Effector memory CD4-positive, alpha-beta T cell (primary cell): ENCODE measurements at regions not wholly inside any gene's neighbourhood (a gene's known extent, or its start where the extent isn't known, plus 50 kb on each side); places are given as distances from the start of the nearest gene placed in this dataset.

ENCODE experiments used
- DNase-seq, 3 donors: peaks; one replicate each; pipeline ENCODE4 v3.0.0-alpha.2; 2020
- H3K27ac ChIP-seq: 2 replicates; pipeline ENCODE4 v1.7.0; 2013; ENCODE audit warnings: mild to moderate bottlenecking, low read length, moderate library complexity; ENCODE audit not compliant: insufficient read depth, poor library complexity, severe bottlenecking
- H3K27me3 ChIP-seq: replicated peaks from 2 replicates; pipeline ENCODE4 v1.7.0; 2013; ENCODE audit warnings: mild to moderate bottlenecking, low read length; ENCODE audit not compliant: insufficient read depth, control insufficient read depth, poor library complexity, severe bottlenecking
- H3K36me3 ChIP-seq: 2 replicates; pipeline ENCODE4 v1.7.0; 2013; ENCODE audit warnings: mild to moderate bottlenecking, low read length, moderate library complexity; ENCODE audit not compliant: control insufficient read depth, insufficient read depth
- H3K4me1 ChIP-seq: 2 replicates; pipeline ENCODE4 v1.7.0; 2013; ENCODE audit warnings: low read length, mild to moderate bottlenecking; ENCODE audit not compliant: control insufficient read depth, insufficient read depth, poor library complexity, severe bottlenecking
- H3K4me3 ChIP-seq: 2 replicates; pipeline ENCODE4 v1.7.0; 2013; ENCODE audit warnings: low read length, low read depth, mild to moderate bottlenecking; ENCODE audit not compliant: insufficient read depth, poor library complexity, severe bottlenecking
- H3K9me3 ChIP-seq: 2 replicates; pipeline ENCODE4 v1.7.0; 2013; ENCODE audit warnings: mild to moderate bottlenecking, low read length, moderate library complexity; ENCODE audit not compliant: control insufficient read depth

DNA sequence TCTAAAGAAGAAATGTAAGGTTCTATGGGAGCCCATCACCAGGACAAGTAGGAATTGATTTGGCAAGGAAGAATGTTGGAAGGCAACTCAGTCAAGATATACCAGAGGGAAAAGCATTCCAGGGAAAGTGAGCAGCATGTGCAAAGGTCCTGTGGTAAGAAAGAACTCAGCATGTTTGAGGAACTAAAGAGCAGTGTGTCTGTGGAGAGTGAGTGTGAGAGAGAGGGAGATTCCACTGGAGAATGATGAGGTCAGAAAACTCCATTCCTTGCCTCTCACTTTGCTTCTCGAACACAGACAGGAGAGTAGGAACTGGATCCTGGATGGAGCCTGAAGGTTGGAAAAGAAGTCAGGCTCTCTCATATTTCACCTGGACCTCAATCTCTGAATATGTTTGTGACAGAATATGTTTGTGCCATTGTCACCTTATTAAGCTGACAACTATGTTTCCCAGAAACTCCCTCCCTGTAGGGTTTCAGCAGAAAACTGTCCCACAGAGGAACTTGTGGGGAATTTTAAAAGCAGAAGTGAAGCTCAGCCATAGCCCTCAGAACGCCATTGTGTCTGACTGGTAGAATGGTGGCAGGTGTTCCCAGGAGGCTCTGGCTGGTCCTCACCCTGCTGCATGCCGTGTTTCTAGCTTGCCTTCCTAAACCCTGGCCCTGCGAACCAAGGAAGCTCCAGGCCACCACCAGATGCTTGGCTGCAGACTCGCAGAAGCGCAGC lies 382.4 kb upstream of the XYLT1 start:
- no peak for DNase-seq
- Histone ChIP-seq H3K4me3 (no peak overlapping the region), H3K27me3 (no peaks in the 10 kb centered on the region), H3K9me3 (no peaks in the 10 kb centered on the region), H3K4me1 (no peaks in the 10 kb centered on the region), H3K36me3 (no peaks in the 10 kb centered on the region), H3K27ac (no peak overlapping the region)

- no peaks in the 10 kb centered on the region for H3K27me3 ChIP-seq
- H3K27ac ChIP-seq = no peak overlapping the region
- no peak for DNase-seq
- no peak overlapping the region for H3K4me3 ChIP-seq
- no peaks in the 10 kb centered on the region for H3K36me3 ChIP-seq
- H3K9me3 ChIP-seq = no peaks in the 10 kb centered on the region
- no peaks in the 10 kb centered on the region for H3K4me1 ChIP-seq
Measured at GRCh38 chr16:17850581-17851250, 380.0 kb upstream of the XYLT1 start.

- Histone ChIP-seq H3K4me3 (no peak overlapping the region), H3K4me1 (no peaks in the 10 kb centered on the region), H3K36me3 (no peaks in the 10 kb centered on the region), H3K27ac (no peak overlapping the region), H3K27me3 (no peaks in the 10 kb centered on the region), H3K9me3 (no peaks in the 10 kb centered on the region)
- DNase-seq = no peak
Measured at GRCh38 chr16:17847234-17847795, 376.6 kb upstream of the XYLT1 start.

GRCh38 chr16:17846030-17846429 lies 375.3 kb upstream of the XYLT1 start:
- H3K27me3 ChIP-seq = no peaks in the 10 kb centered on the region
- H3K4me1 ChIP-seq = no peaks in the 10 kb centered on the region
- no peak overlapping the region for H3K27ac ChIP-seq
- no peak for DNase-seq
- H3K36me3 ChIP-seq = no peaks in the 10 kb centered on the region
- no peak overlapping the region for H3K4me3 ChIP-seq
- H3K9me3 ChIP-seq = no peaks in the 10 kb centered on the region

GRCh38 chr16:17845031-17845430 lies 374.3 kb upstream of the XYLT1 start:
- H3K4me1 ChIP-seq = no peaks in the 10 kb centered on the region
- no peak for DNase-seq
- no peaks in the 10 kb centered on the region for H3K9me3 ChIP-seq
- H3K27me3 ChIP-seq = no peaks in the 10 kb centered on the region
- no peaks in the 10 kb centered on the region for H3K36me3 ChIP-seq
- no peak overlapping the region for H3K4me3 ChIP-seq
- H3K27ac ChIP-seq = no peak overlapping the region

DNA sequence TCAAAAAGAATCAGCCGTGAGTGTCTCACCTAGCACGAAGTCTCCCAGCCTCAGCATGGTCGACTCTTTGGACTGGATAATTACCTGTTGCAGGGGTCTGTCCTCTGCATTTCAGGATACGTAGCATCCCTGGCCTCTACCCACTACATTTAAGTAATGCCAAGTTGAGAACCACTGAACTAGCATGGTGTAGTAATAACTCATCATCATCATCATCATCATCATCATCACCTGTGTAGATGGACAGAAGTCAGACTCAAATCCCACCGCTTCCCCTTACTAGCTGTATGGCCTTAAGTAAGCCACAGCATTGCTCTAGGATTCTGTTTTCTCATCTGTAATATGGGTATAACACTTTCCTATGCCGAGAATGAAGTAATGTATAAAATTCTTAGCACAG lies 373.1 kb upstream of the XYLT1 start:
- no peaks in the 10 kb centered on the region for H3K9me3 ChIP-seq
- no peak for DNase-seq
- H3K4me1 ChIP-seq = no peaks in the 10 kb centered on the region
- H3K27ac ChIP-seq = no peak overlapping the region
- H3K27me3 ChIP-seq = no peaks in the 10 kb centered on the region
- H3K36me3 ChIP-seq = no peaks in the 10 kb centered on the region
- no peak overlapping the region for H3K4me3 ChIP-seq

DNA sequence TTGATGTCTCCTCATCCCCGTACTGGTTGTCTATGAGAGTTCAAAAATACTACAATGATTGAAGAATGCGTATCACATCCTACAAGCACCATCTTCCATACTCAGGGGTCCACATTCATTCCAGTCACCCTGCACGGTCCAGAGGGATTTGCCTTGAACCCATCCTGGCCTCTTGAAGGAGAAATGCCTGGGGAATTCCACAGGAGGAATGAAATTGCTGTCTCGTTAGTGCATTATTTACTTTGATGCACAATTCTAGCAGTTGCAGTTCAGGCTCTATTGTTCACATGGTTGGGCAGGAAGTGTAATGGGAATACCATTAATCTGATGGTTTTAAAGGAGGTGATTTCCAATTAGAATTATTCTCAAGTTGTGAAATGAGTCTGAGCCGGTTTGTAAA lies 369.1 kb upstream of the XYLT1 start:
- H3K4me3 ChIP-seq = no peak overlapping the region
- H3K36me3 ChIP-seq = no peaks in the 10 kb centered on the region
- no peaks in the 10 kb centered on the region for H3K27me3 ChIP-seq
- H3K27ac ChIP-seq = no peak overlapping the region
- H3K9me3 ChIP-seq = no peaks in the 10 kb centered on the region
- no peak for DNase-seq
- H3K4me1 ChIP-seq = no peaks in the 10 kb centered on the region

- DNase-seq = no peak
- no peaks in the 10 kb centered on the region for H3K36me3 ChIP-seq
- H3K4me1 ChIP-seq = no peaks in the 10 kb centered on the region
- no peak overlapping the region for H3K4me3 ChIP-seq
- H3K27ac ChIP-seq = no peak overlapping the region
- H3K27me3 ChIP-seq = no peaks in the 10 kb centered on the region
- H3K9me3 ChIP-seq = no peaks in the 10 kb centered on the region
Measured at GRCh38 chr16:17839272-17839671, 368.5 kb upstream of the XYLT1 start.

DNA sequence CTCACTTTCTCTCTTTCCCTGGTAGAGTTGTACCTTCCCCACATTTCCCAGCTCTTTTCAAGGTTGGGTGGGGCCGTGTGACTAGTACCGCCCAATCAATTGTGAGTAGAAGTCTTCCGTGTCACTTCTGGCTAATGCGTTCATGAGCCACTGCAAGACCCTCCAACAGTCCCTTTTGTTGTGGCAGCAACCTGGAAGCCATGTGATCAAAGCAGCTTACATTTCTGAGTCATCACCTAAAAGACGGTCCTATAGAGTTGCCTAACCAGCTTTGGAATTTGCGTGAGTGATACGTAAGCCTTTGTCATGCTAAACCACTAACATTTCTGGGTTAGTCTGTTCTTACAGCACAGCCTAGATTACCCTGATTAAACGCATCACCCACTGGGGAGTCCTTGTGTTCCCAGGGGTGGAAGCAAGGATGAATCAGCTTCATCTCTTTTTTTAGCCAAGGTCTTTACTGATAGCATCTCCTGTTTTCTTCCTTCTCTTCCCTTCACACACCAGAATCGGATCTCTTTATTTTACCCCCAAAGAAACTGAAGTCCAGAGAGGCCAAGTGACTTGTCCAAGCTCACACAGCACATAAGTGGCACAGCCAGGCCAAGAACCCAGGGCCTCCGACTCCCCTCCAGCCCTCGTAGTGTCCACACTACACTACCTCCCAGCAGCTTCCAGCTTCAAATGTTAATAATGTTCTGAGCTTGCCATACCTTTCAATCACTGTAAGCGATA lies 366.3 kb upstream of the XYLT1 start:
- no peak overlapping the region for H3K4me3 ChIP-seq
- no peaks in the 10 kb centered on the region for H3K9me3 ChIP-seq
- no peak overlapping the region for H3K27ac ChIP-seq
- H3K4me1 ChIP-seq = no peaks in the 10 kb centered on the region
- H3K27me3 ChIP-seq = no peaks in the 10 kb centered on the region
- no peaks in the 10 kb centered on the region for H3K36me3 ChIP-seq
- no peak for DNase-seq
